Gastroesophageal sphincter (tissue), 4 donors: ENCODE measurements at regions not wholly inside any gene's neighbourhood (a gene's known extent, or its start where the extent isn't known, plus 50 kb on each side); places are given as distances from the start of the nearest gene placed in this dataset.

Source experiments
- ATAC-seq: fragments of 150-250 bp; one replicate; pipeline ENCODE4 v1.9.1; 2016; ENCODE audit warnings: mild to moderate bottlenecking, moderate library complexity
- H3K27ac ChIP-seq, 4 donors: fragments of 200-600 bp; sonication (generic) in 3 of 4; 1 replicate in 3 of 4; 2 replicates in 1 of 4; pipeline ENCODE4 v1.5.1; 2016 to 2019
- H3K27me3 ChIP-seq: fragments of 200-600 bp; sonication (generic); one replicate; pipeline ENCODE4 v1.5.1; 2019
- H3K36me3 ChIP-seq, 2 donors: fragments of 200-600 bp; sonication (generic); one replicate each; pipeline ENCODE4 v1.5.1; 2019; ENCODE audit warnings: control low read depth in 1 of 2
- H3K4me1 ChIP-seq, 3 donors: fragments of 200-600 bp; sonication (generic); 1 replicate in 2 of 3; 2 replicates in 1 of 3; pipeline ENCODE4 v1.5.1; 2016 to 2019; ENCODE audit warnings: control low read depth in 2 of 3
- H3K4me3 ChIP-seq, 2 donors: fragments of 200-600 bp; sonication (generic); one replicate each; pipeline ENCODE4 v1.5.1; 2019; ENCODE audit warnings: mild to moderate bottlenecking in 1 of 2, moderate library complexity in 1 of 2
- H3K9me3 ChIP-seq, 3 donors: fragments of 200-600 bp; sonication (generic); one replicate each; pipeline ENCODE4 v1.5.1; 2017 to 2019; ENCODE audit warnings: control low read depth in 2 of 3
- EP300 ChIP-seq: sonication (generic); formaldehyde crosslinking; IDR thresholded peaks from one replicate; pipeline ENCODE4 v1.6.1; 2017; ENCODE audit warnings: antibody characterized with exemption, mild to moderate bottlenecking
- POLR2A ChIP-seq, 2 donors: fragments of 450-650 bp; IDR thresholded peaks; one replicate each; pipeline ENCODE4 v1.6.1; 2017; ENCODE audit warnings: antibody characterized with exemption in 2 of 2, mild to moderate bottlenecking in 2 of 2, moderate library complexity in 1 of 2
- POLR2AphosphoS5 ChIP-seq: sonication (generic); formaldehyde crosslinking; IDR thresholded peaks from one replicate; pipeline ENCODE4 v1.6.1; 2017; ENCODE audit warnings: antibody characterized with exemption
- WGBS, 2 donors: methylation state at CpG; one replicate each; pipeline ENCODE4 v1.1.5; 2018; ENCODE audit warnings: low coverage in 1 of 2; 5-methylcytosine and 5-hydroxymethylcytosine counted together
- TF ChIP-seq, protein P1 (sequence below), 4 experiments: fragments of 200-600 bp in 2 of 4; fragments of 450-650 bp in 2 of 4; sonication (generic) in 1 of 4; IDR thresholded peaks; one replicate each; pipeline ENCODE4 v1.5.1; 2017 to 2019; ENCODE audit warnings: antibody characterized with exemption in 4 of 4, mild to moderate bottlenecking in 2 of 4, moderate library complexity in 2 of 4

GRCh38 chr11:39412117-39412516 is 2047.3 kb downstream of the LRRC4C start:
- Histone ChIP-seq H3K27ac (no peak overlapping the region), H3K4me3 (no peak overlapping the region), H3K4me1 (no peaks in the 10 kb centered on the region), H3K9me3 (peaks cover 0 to 13% (median 0%) of the 10 kb centered on the region in 3 donors), H3K27me3 (no peaks in the 10 kb centered on the region), H3K36me3 (no peaks in the 10 kb centered on the region)
- WGBS, 2 donors, result 73 to 83% methylated on average over 1 of the region's 1 CpG
- no peak for TF ChIP-seq EP300
- no peak for TF ChIP-seq POLR2AphosphoS5
- TF ChIP-seq POLR2A (IDR thresholded peaks at IDR 0.05), result no peak
- TF ChIP-seq, protein P1, sequence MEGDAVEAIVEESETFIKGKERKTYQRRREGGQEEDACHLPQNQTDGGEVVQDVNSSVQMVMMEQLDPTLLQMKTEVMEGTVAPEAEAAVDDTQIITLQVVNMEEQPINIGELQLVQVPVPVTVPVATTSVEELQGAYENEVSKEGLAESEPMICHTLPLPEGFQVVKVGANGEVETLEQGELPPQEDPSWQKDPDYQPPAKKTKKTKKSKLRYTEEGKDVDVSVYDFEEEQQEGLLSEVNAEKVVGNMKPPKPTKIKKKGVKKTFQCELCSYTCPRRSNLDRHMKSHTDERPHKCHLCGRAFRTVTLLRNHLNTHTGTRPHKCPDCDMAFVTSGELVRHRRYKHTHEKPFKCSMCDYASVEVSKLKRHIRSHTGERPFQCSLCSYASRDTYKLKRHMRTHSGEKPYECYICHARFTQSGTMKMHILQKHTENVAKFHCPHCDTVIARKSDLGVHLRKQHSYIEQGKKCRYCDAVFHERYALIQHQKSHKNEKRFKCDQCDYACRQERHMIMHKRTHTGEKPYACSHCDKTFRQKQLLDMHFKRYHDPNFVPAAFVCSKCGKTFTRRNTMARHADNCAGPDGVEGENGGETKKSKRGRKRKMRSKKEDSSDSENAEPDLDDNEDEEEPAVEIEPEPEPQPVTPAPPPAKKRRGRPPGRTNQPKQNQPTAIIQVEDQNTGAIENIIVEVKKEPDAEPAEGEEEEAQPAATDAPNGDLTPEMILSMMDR (IDR thresholded peaks at IDR 0.05), result no peak
- ATAC-seq, result no peak

DNA sequence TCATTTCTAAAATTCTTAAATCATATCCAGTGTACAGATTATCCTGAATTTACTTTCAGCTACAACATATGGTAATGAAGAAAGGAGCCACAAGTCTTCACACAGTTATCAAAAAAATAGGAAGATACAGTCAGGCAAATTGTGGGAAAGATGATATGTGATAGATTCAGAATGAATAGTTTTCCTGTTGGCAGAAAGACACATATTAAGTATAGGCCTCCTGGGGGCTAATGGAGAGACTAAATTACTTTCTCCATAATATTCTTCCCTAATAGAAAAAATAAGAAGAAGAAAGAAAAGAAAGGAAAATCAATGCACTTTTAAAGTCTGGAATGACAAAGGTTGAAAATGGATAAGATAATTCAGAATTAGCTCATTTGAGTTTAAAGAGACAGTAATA is 2073.5 kb downstream of the LRRC4C start:
- TF ChIP-seq POLR2A (IDR thresholded peaks at IDR 0.05) (no peak), EP300 (no peak), POLR2AphosphoS5 (no peak)
- TF ChIP-seq, protein P1 (IDR thresholded peaks at IDR 0.05), result no peak
- Histone ChIP-seq H3K36me3 (no peaks in the 10 kb centered on the region), H3K27ac (no peak overlapping the region), H3K9me3 (no peaks in the 10 kb centered on the region), H3K4me1 (no peaks in the 10 kb centered on the region), H3K4me3 (no peak overlapping the region), H3K27me3 (peaks cover 5% of the 10 kb centered on the region)
- ATAC-seq, result no peak

- WGBS, 2 donors, result 47 to 49% methylated on average over 8 of the region's 8 CpGs
Measured at GRCh38 chr11:39374963-39375698, 2084.3 kb downstream of the LRRC4C start.

GRCh38 chr11:39367534-39367933 is 2091.9 kb downstream of the LRRC4C start:
- Histone ChIP-seq H3K36me3 (no peaks in the 10 kb centered on the region), H3K9me3 (no peaks in the 10 kb centered on the region), H3K27me3 (no peaks in the 10 kb centered on the region), H3K4me1 (no peaks in the 10 kb centered on the region), H3K27ac (no peak overlapping the region), H3K4me3 (no peak overlapping the region)
- no peak for ATAC-seq
- WGBS, 2 donors, result 75 to 87% methylated on average over 3 of the region's 3 CpGs
- TF ChIP-seq POLR2AphosphoS5, result no peak
- TF ChIP-seq, protein P1 (IDR thresholded peaks at IDR 0.05), result no peak
- TF ChIP-seq EP300, result no peak

More at GRCh38 chr11:39374963-39375698, 2084.3 kb downstream of the LRRC4C start:
- no peaks in the 10 kb centered on the region for H3K9me3 ChIP-seq
- no peak overlapping the region for H3K4me3 ChIP-seq
- H3K27me3 ChIP-seq, result no peaks in the 10 kb centered on the region
- no peak for ATAC-seq
- H3K4me1 ChIP-seq, result no peaks in the 10 kb centered on the region
- no peak overlapping the region for H3K27ac ChIP-seq
- H3K36me3 ChIP-seq, result no peaks in the 10 kb centered on the region
- no peak for TF ChIP-seq EP300
- no peak for TF ChIP-seq POLR2AphosphoS5
- TF ChIP-seq, protein P1 (IDR thresholded peaks at IDR 0.05), result peak; percentile 6 to 47 (median 20)
- TF ChIP-seq POLR2A (IDR thresholded peaks at IDR 0.05), result no peak

GRCh38 chr11:39365809-39366436 is 2093.5 kb downstream of the LRRC4C start:
- H3K4me3 ChIP-seq, result no peak overlapping the region
- H3K9me3 ChIP-seq, result no peaks in the 10 kb centered on the region
- H3K27ac ChIP-seq, result no peak overlapping the region
- no peak for ATAC-seq
- no peaks in the 10 kb centered on the region for H3K27me3 ChIP-seq
- 71 to 73% methylated on average over 2 of the region's 2 CpGs for WGBS, 2 donors
- TF ChIP-seq, protein P1 (IDR thresholded peaks at IDR 0.05), result no peak
- TF ChIP-seq POLR2AphosphoS5 (no peak), EP300 (no peak)
- H3K36me3 ChIP-seq, result no peaks in the 10 kb centered on the region
- H3K4me1 ChIP-seq, result no peaks in the 10 kb centered on the region
